NOMO-1 treated with dmso at 0.1 percent for 144 hours (cell line): ENCODE measurements at regions not wholly inside any gene's neighbourhood (a gene's known extent, or its start where the extent isn't known, plus 50 kb on each side); places are given as distances from the start of the nearest gene placed in this dataset.
"Not testable (repeated sequence)": the region's sequence is repeated elsewhere in the genome, so short reads cannot be mapped to it uniquely, and the experiment has no call there.

Experiments used
- DNase-seq: peaks from one replicate; lab custom pipeline; 2025; ENCODE audit not compliant: unreplicated experiment; lab: John Stamatoyannopoulos, UW

GRCh38 chr17:68097161-68097805 is 61.7 kb downstream of the KPNA2 start:
- DNase-seq, result no peak

DNA sequence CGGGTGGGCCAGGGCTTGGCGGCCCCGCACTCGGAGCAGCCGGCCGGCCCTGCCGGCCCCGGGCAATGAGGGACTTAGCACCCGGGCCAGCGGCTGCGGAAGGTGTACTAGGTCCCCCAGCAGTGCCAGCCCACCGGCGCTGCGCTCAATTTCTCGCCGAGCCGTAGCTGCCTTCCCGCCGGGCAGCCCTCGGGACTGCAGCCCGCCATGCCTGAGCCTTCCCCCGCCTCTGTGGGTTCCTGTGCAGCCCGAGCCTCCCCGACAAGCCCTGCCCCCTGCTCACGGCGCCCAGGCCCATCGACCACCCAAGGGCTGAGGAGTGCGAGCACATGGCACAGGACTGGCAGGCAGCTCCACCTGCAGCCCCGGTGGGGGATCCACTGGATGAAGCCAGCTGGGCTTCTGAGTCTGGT is 63.8 kb downstream of the KPNA2 start:
- DNase-seq, result not testable (repeated sequence)

- no peak for DNase-seq
Observed at GRCh38 chr17:68100000-68100641, 64.6 kb downstream of the KPNA2 start.

GRCh38 chr17:68101075-68101986 is 65.8 kb downstream of the KPNA2 start:
- DNase-seq, result peak; percentile 91

GRCh38 chr17:68101987-68102314 is 66.4 kb downstream of the KPNA2 start:
- DNase-seq, result no peak

DNA sequence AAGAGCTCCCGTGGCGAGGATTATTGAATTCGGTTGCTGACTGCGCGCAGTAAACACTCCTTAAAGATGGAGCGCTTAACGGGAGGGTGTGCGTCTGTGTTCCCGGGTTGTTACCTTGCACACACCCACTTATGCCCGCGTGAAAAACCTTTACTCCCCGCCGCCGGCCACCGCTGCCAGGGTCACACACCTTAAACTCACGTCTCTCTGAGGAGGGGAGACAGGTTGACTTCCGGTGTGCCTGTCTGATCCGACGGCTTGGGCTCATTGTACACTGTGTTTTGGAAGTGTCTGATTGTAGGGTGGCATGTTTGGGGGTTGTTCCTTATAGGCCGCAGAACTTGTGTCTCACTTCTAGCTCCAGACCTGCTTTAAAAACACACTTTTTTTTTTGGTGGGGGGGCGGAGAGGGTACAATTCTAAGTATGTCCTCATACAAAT is 66.8 kb downstream of the KPNA2 start:
- DNase-seq, result no peak

GRCh38 chr17:68103148-68103547 is 67.6 kb downstream of the KPNA2 start:
- no peak for DNase-seq

DNA sequence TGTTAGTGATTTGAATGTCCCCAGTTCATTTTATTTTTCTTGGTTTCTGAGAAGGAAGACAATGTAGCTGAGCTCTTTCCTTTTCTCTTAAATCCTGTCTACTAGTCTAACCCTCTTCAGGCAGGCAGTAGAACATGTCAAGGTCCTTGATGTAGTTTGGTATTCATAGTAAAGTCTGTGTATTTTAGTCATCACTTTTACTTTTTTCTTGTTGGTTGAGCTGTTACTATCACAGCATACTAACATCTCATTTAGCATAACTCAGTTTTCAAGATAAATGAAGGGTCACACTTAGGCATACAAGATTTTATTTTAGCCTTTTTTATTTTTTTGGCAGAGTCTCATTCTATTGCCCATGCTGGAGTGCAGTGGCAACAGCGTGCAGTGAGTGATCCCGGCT is 70.5 kb downstream of the KPNA2 start:
- DNase-seq, result no peak

DNA sequence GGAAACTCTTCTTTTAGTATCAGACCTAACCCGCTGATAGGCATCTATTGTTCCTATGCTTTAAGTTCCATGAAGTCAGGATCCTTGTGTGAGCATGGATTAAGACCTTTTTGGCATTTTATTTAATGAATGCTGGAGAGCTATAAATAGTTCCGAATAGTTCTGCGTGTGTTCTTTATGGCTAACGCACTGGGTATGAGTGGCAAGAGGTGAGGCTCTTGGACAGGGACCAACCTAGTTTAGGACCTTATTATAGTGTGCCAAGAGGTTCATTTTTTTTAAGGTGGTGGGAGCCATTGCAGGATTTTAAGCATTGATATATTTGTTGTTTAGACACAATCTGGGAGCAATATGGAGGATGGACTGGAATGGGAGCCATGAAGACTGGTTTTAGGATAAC is 71.8 kb downstream of the KPNA2 start:
- DNase-seq, result no peak

GRCh38 chr17:68108313-68109000 is 72.9 kb downstream of the KPNA2 start:
- no peak for DNase-seq

DNA sequence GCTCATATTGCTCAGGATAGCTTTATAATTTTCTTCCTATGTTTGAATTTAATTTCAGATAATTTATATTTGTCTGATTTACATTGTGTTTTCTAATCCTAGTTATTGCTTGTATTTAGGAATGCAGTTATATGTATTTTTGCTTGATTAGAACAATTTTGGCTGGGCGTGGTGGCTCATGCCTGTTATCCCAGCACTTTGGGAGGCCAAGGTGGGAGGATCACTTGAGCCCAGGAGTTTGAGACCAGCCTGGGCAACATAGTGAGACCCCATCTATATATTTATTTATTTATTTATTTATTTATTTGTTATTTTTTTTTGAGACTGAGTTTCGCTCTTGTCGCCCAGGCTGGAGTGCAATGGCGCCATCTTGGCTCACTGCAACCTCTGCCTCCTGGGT is 73.9 kb downstream of the KPNA2 start:
- not testable (repeated sequence) for DNase-seq

GRCh38 chr17:68116211-68116610 is 80.7 kb downstream of the KPNA2 start:
- DNase-seq, result not testable (repeated sequence)

GRCh38 chr17:68122587-68122986 is 87.1 kb downstream of the KPNA2 start:
- DNase-seq, result no peak

GRCh38 chr17:68125111-68125870 is 89.8 kb downstream of the KPNA2 start:
- no peak for DNase-seq

GRCh38 chr17:68127914-68128313 is 92.4 kb downstream of the KPNA2 start:
- DNase-seq, result no peak

- no peak for DNase-seq
Observed at GRCh38 chr17:68131456-68131855, 95.9 kb downstream of the KPNA2 start.

- DNase-seq, result no peak
Observed at GRCh38 chr17:68133346-68134045, 98.0 kb downstream of the KPNA2 start.

DNA sequence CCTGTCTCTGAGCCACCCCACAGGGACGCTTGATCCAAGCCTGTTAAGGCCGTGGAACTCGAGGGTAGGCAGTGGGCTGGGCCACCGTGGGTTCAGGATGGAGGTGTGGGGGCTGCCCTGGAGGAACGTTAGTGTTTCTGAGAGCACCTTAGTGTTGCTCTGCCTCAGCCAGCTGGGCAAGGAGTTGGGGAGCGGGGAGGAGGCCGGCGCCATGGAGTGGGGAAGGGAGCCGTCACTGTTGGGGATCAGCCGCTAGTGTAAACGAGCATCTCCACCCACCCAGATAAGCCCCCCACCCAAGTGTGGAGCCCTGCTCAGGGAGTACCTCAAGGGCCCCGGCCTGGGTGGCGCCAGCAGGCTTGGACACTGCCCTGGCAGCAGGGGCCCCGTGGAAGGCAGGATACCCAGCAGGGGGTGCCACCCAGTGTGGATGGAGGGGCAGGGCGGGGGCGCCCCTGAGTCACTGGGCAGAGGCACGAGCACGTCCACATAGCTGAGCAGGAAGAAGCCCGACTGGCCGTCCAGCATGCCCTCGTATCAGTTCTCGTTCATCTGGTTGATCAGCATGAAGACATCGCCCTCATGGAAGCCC is 98.6 kb downstream of the KPNA2 start:
- no peak for DNase-seq

- DNase-seq, result no peak
Observed at GRCh38 chr17:68134731-68135130, 99.2 kb downstream of the KPNA2 start.
